Activated T-helper 1 cell treated with anti-CD3 and anti-CD28 coated beads, Interleukin-12 subunit alpha, Interleukin-12 subunit beta, Interleukin-2, Interleukin-4 antibody, amounts not matched to agents 30 ng/mL and 10 ng/mL and 1 ng/mL, durations not matched to agents 14 hours and 24 hours and 36 hours (primary cell): ENCODE measurements at regions not wholly inside any gene's neighbourhood (a gene's known extent, or its start where the extent isn't known, plus 50 kb on each side); places are given as distances from the start of the nearest gene placed in this dataset.

Experiments
- DNase-seq: peaks from one replicate; pipeline ENCODE4 v3.0.0; 2021; ENCODE audit warnings: low spot score
- H3K27ac Mint-ChIP-seq: one replicate; pipeline ENCODE4 v1.8.0; 2021; ENCODE audit warnings: mild to moderate bottlenecking, mixed read lengths
- H3K27me3 Mint-ChIP-seq: one replicate; pipeline ENCODE4 v1.8.0; 2022; ENCODE audit warnings: mild to moderate bottlenecking, moderate library complexity, mixed read lengths; ENCODE audit not compliant: insufficient read depth
- H3K36me3 Mint-ChIP-seq: one replicate; pipeline ENCODE4 v1.8.0; 2021; ENCODE audit warnings: low read depth, mixed read lengths
- H3K4me1 Mint-ChIP-seq: one replicate; pipeline ENCODE4 v1.8.0; 2021; ENCODE audit warnings: low read depth, mixed read lengths
- H3K4me3 Mint-ChIP-seq: one replicate; pipeline ENCODE4 v1.8.0; 2021; ENCODE audit warnings: mild to moderate bottlenecking, moderate library complexity, mixed read lengths
- H3K9me3 Mint-ChIP-seq: one replicate; pipeline ENCODE4 v1.8.0; 2021; ENCODE audit warnings: mixed read lengths
- intact Hi-C: fragments of 100-400 bp; cut with micrococcal nuclease; formaldehyde crosslinking; loops from one replicate; pipeline ENCODE4 v1.15.1; 2024

DNA sequence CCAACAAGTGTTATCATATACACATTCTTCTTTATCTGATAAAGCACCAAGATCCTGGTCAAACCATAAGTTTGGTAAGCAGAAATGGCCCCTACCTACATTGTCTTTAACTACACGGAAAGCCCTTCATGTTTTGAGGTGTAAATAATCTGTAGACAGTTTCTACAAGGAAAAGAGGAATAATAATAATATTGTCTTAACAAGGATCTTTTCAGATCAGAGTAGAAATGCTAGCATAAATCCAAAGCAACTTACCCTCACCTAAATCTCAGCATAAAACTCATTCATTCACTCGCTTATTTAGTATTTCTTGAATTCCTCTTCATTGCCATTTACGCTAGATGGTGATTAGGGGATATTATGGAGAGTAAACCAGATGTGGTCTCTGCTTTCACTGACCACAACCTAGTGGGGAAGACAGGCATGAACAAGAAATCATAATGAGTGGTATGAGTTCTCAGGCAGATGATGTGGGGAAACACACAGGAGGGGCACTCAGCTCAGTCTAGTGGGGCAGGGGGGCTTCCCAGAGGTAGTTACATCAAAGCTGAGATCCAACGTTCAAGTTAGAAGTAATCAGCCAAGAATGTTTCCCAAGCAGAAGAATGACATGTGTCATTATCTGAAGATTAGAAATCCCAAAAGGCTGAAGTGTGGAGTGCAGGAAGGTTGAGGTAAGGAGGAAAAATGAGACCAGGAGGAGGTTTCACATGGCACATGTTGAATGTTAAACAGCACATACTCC lies 65.4 kb upstream of the ZC3H12C start:
- H3K4me3 Mint-ChIP-seq: no peak overlapping the region
- H3K27ac Mint-ChIP-seq: no peak overlapping the region
- H3K9me3 Mint-ChIP-seq: peaks cover 4% of the 10 kb centered on the region
- DNase-seq: no peak
- H3K27me3 Mint-ChIP-seq: no peaks in the 10 kb centered on the region
- H3K4me1 Mint-ChIP-seq: no peaks in the 10 kb centered on the region
- intact Hi-C loops: no loop called here
- no peaks in the 10 kb centered on the region for H3K36me3 Mint-ChIP-seq

DNA sequence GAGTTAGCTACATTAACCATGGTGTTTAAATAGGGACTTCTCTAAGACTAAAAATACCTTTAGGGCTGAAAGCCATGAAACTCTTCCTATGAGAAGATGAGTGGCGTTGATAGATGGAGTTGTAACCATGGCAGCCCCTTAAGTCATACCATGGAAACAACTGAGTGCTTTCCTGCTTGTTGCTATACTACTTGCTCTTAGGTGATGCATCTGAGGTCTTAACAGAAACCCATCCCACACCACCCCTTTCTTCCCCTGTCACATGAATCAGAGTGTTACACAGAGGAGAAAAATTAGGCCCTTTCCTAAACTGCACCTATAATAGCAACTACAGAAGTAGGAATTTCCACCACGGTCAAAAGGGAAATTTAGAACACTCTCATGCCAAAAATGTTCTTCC lies 64.3 kb upstream of the ZC3H12C start:
- H3K27ac Mint-ChIP-seq: no peak overlapping the region
- no peak overlapping the region for H3K4me3 Mint-ChIP-seq
- DNase-seq: no peak
- intact Hi-C loops: no loop called here
- no peaks in the 10 kb centered on the region for H3K9me3 Mint-ChIP-seq
- H3K36me3 Mint-ChIP-seq: no peaks in the 10 kb centered on the region
- H3K4me1 Mint-ChIP-seq: no peaks in the 10 kb centered on the region
- no peaks in the 10 kb centered on the region for H3K27me3 Mint-ChIP-seq

DNA sequence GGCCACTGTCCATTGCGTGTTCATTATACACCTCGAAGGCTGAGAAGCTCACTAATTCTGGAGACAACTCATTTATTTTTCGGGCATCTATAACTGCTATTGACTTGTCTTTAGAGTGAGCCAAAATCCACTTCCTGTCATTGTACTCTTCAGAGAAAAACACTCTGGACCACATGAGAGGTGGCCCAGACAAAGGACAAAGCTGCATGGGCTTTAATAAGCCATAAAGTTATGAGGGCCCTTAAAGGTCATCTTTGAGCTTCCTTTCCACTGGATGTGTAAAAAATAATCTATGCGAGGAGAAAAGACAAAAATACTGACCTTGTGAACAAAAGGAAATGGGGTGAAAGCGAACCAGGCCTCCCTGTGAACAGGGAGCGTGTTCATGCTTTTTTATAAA lies 63.5 kb upstream of the ZC3H12C start:
- no peak overlapping the region for H3K4me3 Mint-ChIP-seq
- no peaks in the 10 kb centered on the region for H3K36me3 Mint-ChIP-seq
- H3K9me3 Mint-ChIP-seq: no peaks in the 10 kb centered on the region
- intact Hi-C loops: no loop called here
- no peak for DNase-seq
- no peaks in the 10 kb centered on the region for H3K27me3 Mint-ChIP-seq
- no peak overlapping the region for H3K27ac Mint-ChIP-seq
- no peaks in the 10 kb centered on the region for H3K4me1 Mint-ChIP-seq

DNA sequence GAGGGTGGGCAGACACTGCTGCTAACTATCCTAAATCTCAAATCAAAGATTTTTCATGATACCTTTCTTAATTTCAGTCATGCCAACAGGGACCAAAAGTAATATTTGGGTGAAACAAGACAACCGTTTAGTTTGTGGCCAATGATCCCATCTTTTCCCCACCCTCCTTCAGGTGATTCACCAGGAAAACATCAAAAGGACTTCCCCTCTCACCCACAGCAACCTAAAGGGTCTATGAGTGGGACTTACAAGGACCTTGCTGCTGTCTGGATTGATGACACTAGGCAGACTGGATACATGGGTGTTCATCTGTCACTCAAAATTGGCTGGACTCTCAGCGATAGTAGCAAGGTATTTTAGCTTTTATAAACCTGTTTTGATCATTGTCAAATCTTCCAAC lies 62.0 kb upstream of the ZC3H12C start:
- H3K36me3 Mint-ChIP-seq: no peaks in the 10 kb centered on the region
- no peaks in the 10 kb centered on the region for H3K27me3 Mint-ChIP-seq
- no peak for DNase-seq
- H3K27ac Mint-ChIP-seq: no peak overlapping the region
- intact Hi-C loops: no loop called here
- no peaks in the 10 kb centered on the region for H3K4me1 Mint-ChIP-seq
- H3K9me3 Mint-ChIP-seq: no peaks in the 10 kb centered on the region
- no peak overlapping the region for H3K4me3 Mint-ChIP-seq

DNA sequence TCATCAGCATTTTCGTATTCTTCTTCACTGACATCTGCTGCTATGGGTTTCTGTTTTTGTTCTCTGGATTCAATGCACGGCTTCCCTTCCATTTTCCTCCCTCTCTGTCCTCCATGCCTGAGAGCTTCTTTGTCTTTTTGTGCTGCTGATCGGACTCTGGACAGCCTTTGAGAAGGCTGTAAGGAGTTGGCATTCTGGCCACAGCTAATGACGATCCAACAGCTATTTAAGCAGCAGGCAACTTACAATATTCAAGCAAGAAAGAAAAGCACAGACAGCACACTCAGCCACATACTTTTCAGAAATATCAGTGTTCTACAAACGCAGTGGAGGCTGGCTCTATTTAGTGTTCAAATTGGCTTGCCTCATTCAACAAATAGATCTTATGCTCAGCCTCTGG lies 60.9 kb upstream of the ZC3H12C start:
- Mint-ChIP-seq H3K9me3 (no peaks in the 10 kb centered on the region), H3K27me3 (no peaks in the 10 kb centered on the region), H3K27ac (no peak overlapping the region), H3K4me3 (no peak overlapping the region), H3K4me1 (no peaks in the 10 kb centered on the region), H3K36me3 (no peaks in the 10 kb centered on the region)
- intact Hi-C loops: no loop called here
- no peak for DNase-seq

DNA sequence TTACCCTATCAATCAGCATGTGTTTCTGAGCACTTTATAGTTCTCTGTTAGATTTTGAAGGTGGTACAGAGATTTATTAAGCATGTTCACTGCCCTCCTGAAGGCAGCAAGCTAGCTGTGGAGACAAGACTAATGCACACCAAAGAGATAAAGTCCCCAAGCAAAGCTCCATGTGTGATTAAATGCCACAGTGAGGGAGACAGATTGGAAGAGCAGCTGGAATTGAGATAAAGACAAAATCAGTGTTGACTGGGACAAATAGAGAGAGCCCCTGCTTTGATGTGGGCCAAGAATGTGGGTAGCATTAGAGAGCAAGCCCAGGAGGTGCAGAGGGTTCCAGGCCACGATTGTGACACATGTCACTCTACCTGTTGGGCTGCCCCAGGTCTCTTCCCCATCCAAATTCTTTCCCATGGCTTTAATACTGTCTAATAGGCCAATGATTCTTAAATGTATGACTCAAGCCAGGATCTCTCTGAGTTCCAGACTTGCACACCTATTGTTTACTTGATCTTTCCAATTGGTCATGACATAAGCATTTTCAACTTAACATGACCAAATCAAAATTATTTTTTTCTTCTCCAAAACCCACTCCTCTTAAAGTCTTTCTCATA lies 60.1 kb upstream of the ZC3H12C start:
- no peaks in the 10 kb centered on the region for H3K4me1 Mint-ChIP-seq
- no peak for DNase-seq
- H3K9me3 Mint-ChIP-seq: no peaks in the 10 kb centered on the region
- peaks cover 1% of the 10 kb centered on the region for H3K27me3 Mint-ChIP-seq
- intact Hi-C loops: no loop called here
- H3K36me3 Mint-ChIP-seq: no peaks in the 10 kb centered on the region
- H3K4me3 Mint-ChIP-seq: no peak overlapping the region
- no peak overlapping the region for H3K27ac Mint-ChIP-seq

DNA sequence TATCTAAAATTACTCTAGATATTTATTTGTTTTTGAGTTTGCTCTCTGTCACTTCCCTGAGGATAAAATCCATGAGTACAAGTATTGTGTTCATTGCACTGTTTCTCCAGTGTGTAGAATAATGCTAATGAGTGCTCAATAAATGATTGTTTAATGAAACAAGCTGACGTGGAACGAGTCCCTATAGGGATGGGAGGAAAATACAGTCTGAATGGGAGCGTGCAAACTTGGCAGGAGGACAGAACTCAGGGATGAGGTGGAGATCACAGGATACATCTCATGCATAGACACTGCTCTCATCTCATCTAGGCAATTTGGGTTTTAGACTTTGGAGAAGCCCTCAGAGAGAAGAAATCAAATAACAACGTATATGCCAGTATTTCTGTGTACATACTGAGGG lies 58.4 kb upstream of the ZC3H12C start:
- Mint-ChIP-seq H3K36me3 (no peaks in the 10 kb centered on the region), H3K4me1 (no peaks in the 10 kb centered on the region), H3K9me3 (no peaks in the 10 kb centered on the region), H3K27ac (no peak overlapping the region), H3K27me3 (peaks cover 4% of the 10 kb centered on the region), H3K4me3 (no peak overlapping the region)
- intact Hi-C loops: no loop called here
- no peak for DNase-seq

DNA sequence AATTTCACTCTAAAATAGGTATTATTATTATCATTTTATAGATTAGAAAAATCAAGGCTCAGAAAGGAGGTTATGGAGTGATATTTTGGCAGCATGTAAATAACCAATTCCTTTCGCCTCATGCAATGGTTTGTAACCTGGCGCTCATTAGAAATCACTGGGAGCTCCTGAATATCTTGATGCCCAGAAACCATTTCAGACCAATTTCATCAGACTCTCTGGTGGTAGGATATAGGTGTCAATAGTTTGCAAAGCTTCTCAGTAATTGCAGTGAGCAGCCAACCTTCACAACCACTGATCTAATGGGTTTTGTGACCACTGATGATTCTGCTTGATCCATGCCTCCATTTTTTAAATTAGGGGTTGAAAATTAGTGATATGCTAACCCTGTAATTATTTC lies 57.8 kb upstream of the ZC3H12C start:
- H3K9me3 Mint-ChIP-seq: no peaks in the 10 kb centered on the region
- no peak for DNase-seq
- H3K4me1 Mint-ChIP-seq: no peaks in the 10 kb centered on the region
- no peak overlapping the region for H3K4me3 Mint-ChIP-seq
- peaks cover 4% of the 10 kb centered on the region for H3K27me3 Mint-ChIP-seq
- H3K36me3 Mint-ChIP-seq: no peaks in the 10 kb centered on the region
- intact Hi-C loops: no loop called here
- H3K27ac Mint-ChIP-seq: no peak overlapping the region

DNA sequence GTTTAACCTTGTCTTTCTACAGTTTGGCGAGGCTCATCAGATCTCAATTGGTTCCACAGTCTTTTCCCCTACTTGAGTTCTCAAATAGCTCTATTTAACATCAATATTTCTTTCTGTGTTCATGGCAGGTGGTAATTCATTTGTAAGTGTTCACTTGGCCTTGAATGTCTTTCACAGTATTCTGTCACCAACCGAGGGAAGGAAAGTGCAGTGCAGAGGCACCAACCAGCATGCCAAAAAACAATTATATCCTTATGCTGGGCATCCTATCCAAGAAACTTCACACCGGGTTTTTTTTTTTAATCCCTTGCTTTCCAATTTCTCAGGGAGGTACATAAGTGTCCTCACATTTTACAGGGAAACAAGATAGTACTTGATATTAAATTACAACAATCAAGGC lies 55.0 kb upstream of the ZC3H12C start:
- no peak for DNase-seq

More for the DNA sequence above, 55.0 kb upstream of the ZC3H12C start:
- intact Hi-C loops: no loop called here
- Mint-ChIP-seq H3K27me3 (peaks cover 10% of the 10 kb centered on the region), H3K4me3 (no peak overlapping the region), H3K9me3 (no peaks in the 10 kb centered on the region), H3K27ac (no peak overlapping the region), H3K4me1 (no peaks in the 10 kb centered on the region), H3K36me3 (no peaks in the 10 kb centered on the region)
